ENCODE measurements at regions not wholly inside any gene's neighbourhood (a gene's known extent, or its start where the extent isn't known, plus 50 kb on each side); places are given as distances from the start of the nearest gene placed in this dataset.
"Not testable (repeated sequence)": the region's sequence is repeated elsewhere in the genome, so short reads cannot be mapped to it uniquely, and the experiment has no call there.

DNA sequence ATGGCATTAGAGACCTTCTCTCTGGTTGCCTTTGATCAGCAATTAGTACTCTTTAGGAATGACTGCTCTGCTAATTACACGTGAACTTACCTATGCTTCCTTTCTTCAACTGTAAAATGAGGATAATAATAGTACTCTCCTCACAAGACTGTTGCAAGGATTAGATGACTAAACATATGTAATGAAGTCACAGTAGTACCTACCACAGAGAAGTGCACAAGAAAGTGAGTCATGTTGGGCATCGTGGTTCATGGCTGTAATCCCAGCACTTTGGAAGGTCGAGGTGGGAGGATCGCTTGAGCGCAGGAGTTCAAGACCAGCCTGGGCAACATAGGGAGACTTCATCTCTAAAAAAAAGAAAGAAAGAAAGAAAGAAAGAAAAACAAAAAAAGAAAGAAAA is 68.1 kb upstream of the AK4 start:
- TF ChIP-seq, protein P1, sequence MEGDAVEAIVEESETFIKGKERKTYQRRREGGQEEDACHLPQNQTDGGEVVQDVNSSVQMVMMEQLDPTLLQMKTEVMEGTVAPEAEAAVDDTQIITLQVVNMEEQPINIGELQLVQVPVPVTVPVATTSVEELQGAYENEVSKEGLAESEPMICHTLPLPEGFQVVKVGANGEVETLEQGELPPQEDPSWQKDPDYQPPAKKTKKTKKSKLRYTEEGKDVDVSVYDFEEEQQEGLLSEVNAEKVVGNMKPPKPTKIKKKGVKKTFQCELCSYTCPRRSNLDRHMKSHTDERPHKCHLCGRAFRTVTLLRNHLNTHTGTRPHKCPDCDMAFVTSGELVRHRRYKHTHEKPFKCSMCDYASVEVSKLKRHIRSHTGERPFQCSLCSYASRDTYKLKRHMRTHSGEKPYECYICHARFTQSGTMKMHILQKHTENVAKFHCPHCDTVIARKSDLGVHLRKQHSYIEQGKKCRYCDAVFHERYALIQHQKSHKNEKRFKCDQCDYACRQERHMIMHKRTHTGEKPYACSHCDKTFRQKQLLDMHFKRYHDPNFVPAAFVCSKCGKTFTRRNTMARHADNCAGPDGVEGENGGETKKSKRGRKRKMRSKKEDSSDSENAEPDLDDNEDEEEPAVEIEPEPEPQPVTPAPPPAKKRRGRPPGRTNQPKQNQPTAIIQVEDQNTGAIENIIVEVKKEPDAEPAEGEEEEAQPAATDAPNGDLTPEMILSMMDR (IDR thresholded peaks at IDR 0.05; ENCODE audit: low read depth, low read length) = no peak
- DNase-seq (ENCODE audit: extremely low read depth, low read depth) = no peak

DNA sequence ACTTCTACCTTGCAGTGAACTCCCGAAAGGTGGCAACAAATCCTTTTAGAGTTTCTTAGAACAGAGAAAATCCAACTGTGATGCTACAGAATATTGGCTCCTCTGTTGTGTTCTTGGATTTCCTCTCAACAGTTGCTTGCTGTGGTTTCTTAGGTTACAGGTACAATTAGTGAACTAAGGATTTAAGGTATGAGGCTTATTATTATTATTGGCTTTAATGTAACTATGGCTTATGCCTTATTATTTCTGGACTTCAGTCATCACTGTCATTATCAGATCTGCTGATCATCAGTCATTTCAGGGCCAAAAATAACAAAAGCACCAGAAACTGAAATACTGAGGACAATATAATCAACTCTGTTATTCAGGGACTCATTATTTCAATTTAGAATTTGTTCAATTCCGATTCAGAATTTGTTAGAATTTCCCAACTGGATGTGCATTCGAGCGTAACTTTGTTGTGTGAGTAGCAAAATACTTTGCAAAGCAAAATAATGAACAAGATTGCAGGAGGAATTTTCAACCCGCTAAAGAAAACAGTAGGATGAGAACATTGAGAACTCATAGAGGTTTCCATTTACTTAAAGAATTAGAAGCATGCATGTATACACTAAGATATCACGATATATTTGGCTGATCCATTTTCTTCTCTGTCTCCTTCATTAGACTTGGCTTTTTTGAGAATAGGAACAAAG is 65.5 kb upstream of the AK4 start:
- TF ChIP-seq, protein P1 (IDR thresholded peaks at IDR 0.05; ENCODE audit: low read depth, low read length) = no peak
- DNase-seq (ENCODE audit: extremely low read depth, low read depth) = no peak

- TF ChIP-seq, protein P1 (IDR thresholded peaks at IDR 0.05; ENCODE audit: low read depth, low read length) = no peak
- DNase-seq (ENCODE audit: extremely low read depth, low read depth) = no peak
Observed at GRCh38 chr1:65083263-65083896, 64.6 kb upstream of the AK4 start.

DNA sequence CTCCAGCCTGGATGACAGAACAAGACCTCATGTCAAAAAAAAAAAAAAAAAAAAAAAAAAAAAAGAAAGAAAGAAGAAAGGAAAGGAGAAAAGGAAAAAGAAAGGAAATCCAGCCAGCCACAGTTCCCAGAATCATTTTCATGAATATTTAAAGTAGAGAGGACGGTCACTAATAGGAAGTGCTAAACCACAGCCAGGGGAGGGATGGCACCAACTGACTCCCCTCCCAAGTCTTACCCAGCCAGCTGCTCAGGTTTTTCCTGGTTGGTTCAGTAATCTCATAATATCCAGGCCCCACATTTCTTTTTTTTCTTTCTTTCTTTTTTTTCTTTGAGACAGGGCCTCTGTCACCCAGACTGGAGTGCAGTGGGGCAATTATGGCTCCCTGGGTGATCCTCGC is 63.9 kb upstream of the AK4 start:
- TF ChIP-seq, protein P1 (IDR thresholded peaks at IDR 0.05; ENCODE audit: low read depth, low read length) = no peak
- no peak for DNase-seq (ENCODE audit: extremely low read depth, low read depth)

- DNase-seq (ENCODE audit: extremely low read depth, low read depth) = not testable (repeated sequence)
Observed at GRCh38 chr1:65087519-65087918, 60.5 kb upstream of the AK4 start.

DNA sequence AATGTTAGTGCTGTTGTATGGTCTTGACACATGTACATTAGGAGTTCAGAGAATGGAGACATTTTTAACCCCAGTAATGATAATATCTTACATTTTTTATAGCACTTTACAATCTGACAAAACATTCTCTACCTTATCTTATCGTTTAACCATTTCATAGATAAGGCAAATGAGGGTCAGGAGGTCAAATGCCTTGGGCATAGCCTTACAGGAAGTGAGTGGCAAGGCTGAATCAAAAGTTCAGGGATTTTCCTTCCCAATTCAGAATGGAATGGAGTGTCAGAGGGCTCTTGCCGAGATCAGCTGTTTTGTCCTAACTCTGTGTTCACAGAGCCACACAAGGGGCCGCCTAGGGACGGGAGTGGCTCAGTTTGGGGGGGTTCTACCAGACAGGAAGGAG is 57.6 kb upstream of the AK4 start:
- no peak for DNase-seq (ENCODE audit: extremely low read depth, low read depth)
- TF ChIP-seq, protein P1 (IDR thresholded peaks at IDR 0.05; ENCODE audit: low read depth, low read length) = no peak

GRCh38 chr1:65092691-65093090 is 55.3 kb upstream of the AK4 start:
- no peak for DNase-seq (ENCODE audit: extremely low read depth, low read depth)
- TF ChIP-seq, protein P1 (IDR thresholded peaks at IDR 0.05; ENCODE audit: low read depth, low read length) = no peak

DNA sequence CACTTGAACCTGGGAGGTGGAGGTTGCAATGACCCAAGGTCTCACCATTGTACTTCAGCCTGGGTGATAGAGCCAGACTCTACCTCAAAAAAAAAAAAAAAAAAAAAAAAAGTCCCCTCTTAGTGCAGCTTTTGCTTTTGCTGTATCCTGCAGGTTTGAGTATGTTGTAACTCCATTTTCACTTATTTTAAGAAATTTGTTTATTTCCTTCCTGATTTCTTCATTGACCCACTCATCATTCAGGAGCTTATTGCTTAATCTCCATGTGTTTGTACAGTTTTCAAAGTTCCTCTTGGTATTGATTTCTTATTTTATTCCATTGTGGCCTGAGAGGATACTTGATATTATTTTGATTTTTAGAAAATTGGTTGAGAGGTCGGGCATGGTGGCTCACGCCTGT is 50.9 kb upstream of the AK4 start:
- DNase-seq (ENCODE audit: extremely low read depth, low read depth) = no peak
- TF ChIP-seq, protein P1 (IDR thresholded peaks at IDR 0.05; ENCODE audit: low read depth, low read length) = no peak

All from AG09319 (cell line).